HCT116 (cell line): ENCODE measurements at regions not wholly inside any gene's neighbourhood (a gene's known extent, or its start where the extent isn't known, plus 50 kb on each side); places are given as distances from the start of the nearest gene placed in this dataset.
"Not testable (repeated sequence)": the region's sequence is repeated elsewhere in the genome, so short reads cannot be mapped to it uniquely, and the experiment has no call there.

ENCODE experiments used
- ATAC-seq: fragments of 200-7000 bp; cut with Tn5 transposase; 2 replicates; pipeline ENCODE4 v1.9.1; 2020; ENCODE audit warnings: mild to moderate bottlenecking, moderate library complexity
- BruUV-seq: library from RNA; stranded (reverse); fragments of 400-500 nt; replicated peaks from 2 replicates; lab custom pipeline; 2021; lab: Mats Ljungman, UMichigan
- CTCF ChIA-PET: fragments of 300-600 bp; sonication (Branson Sonifier 250); formaldehyde crosslinking; loops from one replicate; lab custom pipeline; 2021; ENCODE audit warnings: antibody characterized with exemption; lab: Charles Lee
- POLR2A ChIA-PET: fragments of 300-600, 350-600 bp; sonication (Branson Sonifier 250); formaldehyde crosslinking; loops from one replicate; lab custom pipeline; 2021; ENCODE audit warnings: antibody characterized with exemption; lab: Charles Lee
- RAD21 ChIA-PET, 2 experiments: fragments of 300-600 bp; sonication (Branson Sonifier 250); formaldehyde crosslinking; loops; one replicate each; lab custom pipeline; 2023; ENCODE audit warnings: low total read pairs in 2 of 2; ENCODE audit not compliant: uncharacterized antibody in 2 of 2, unreplicated experiment in 2 of 2, low non-redundant PET in 1 of 2; lab: Charles Lee
- DNase-seq: peaks from one replicate; pipeline ENCODE4 v3.0.0-alpha.2; 2010; ENCODE audit warnings: low read depth, low spot score
- H2AFZ ChIP-seq: fragments of 200-600 bp; shearing (Covaris generic), sonication (generic); 2 replicates; pipeline ENCODE4 v1.6.1; 2017; ENCODE audit warnings: low read depth, mixed run types, mixed read lengths, antibody characterized with exemption, low read length; ENCODE audit not compliant: poor library complexity, severe bottlenecking
- H3K27ac ChIP-seq: 2 replicates; pipeline ENCODE4 v1.5.1; 2012; ENCODE audit warnings: low read depth, low read length
- H3K27me3 ChIP-seq: fragments of 200-600 bp; sonication (generic); 2 replicates; pipeline ENCODE4 v1.6.1; 2016; ENCODE audit warnings: mixed run types, low read length, mixed read lengths; ENCODE audit not compliant: insufficient read depth
- H3K36me3 ChIP-seq, 2 experiments: fragments of 200-500 bp in 1 of 2; fragments of 200-600 bp in 1 of 2; sonication (Bioruptor generic) in 1 of 2; sonication (generic) in 1 of 2; 2 replicates each; pipeline versions ENCODE4 v1.5.1 to v1.6.1; 2014 to 2016; ENCODE audit warnings: low read length in 2 of 2, inconsistent platforms in 1 of 2, mixed read lengths in 1 of 2, mixed run types in 1 of 2; ENCODE audit not compliant: insufficient read depth in 2 of 2, control insufficient read depth in 1 of 2
- H3K4me1 ChIP-seq, 2 experiments: fragments of 200-600 bp in 1 of 2; sonication (generic) in 1 of 2; 2 replicates each; pipeline versions ENCODE4 v1.5.1 to v1.6.1; 2012 to 2017; ENCODE audit warnings: low read length in 2 of 2, inconsistent platforms in 1 of 2, mild to moderate bottlenecking in 1 of 2, mixed read lengths in 1 of 2, mixed run types in 1 of 2, moderate library complexity in 1 of 2; ENCODE audit not compliant: insufficient read depth in 2 of 2, control insufficient read depth in 1 of 2
- H3K4me2 ChIP-seq: fragments of 200-600 bp; sonication (generic); 2 replicates; pipeline ENCODE4 v1.6.1; 2017; ENCODE audit warnings: mixed run types, low read length, mixed read lengths
- H3K4me3 ChIP-seq, 2 experiments: fragments of 200-600 bp in 1 of 2; sonication (generic) in 1 of 2; replicated peaks in 1 of 2; 2 replicates each; pipeline ENCODE4 v1.5.1; 2011 to 2016; ENCODE audit warnings: low read length in 2 of 2, control low read depth in 1 of 2, low read depth in 1 of 2, mild to moderate bottlenecking in 1 of 2, mixed read lengths in 1 of 2, mixed run types in 1 of 2
- H3K79me2 ChIP-seq: fragments of 200-600 bp; sonication (generic); 2 replicates; pipeline ENCODE4 v1.6.1; 2017; ENCODE audit warnings: mild to moderate bottlenecking, mixed run types, low read length, moderate library complexity, mixed read lengths; ENCODE audit not compliant: insufficient read depth
- H3K9ac ChIP-seq: fragments of 200-600 bp; sonication (generic); 2 replicates; pipeline ENCODE4 v1.6.1; 2016; ENCODE audit warnings: low read length, mixed read lengths
- H3K9me2 ChIP-seq: fragments of 200-600 bp; sonication (generic), shearing (Covaris generic); 2 replicates; pipeline ENCODE4 v1.6.1; 2017; ENCODE audit warnings: mixed run types, mild to moderate bottlenecking, moderate library complexity; ENCODE audit not compliant: insufficient read depth
- H3K9me3 ChIP-seq, 2 experiments: fragments of 200-500 bp in 1 of 2; fragments of 200-600 bp in 1 of 2; sonication (Bioruptor generic) in 1 of 2; sonication (generic) in 1 of 2; 2 replicates each; pipeline ENCODE4 v1.6.1; 2014 to 2017; ENCODE audit warnings: low read length in 2 of 2, mixed read lengths in 2 of 2, inconsistent platforms in 1 of 2, low read depth in 1 of 2, mild to moderate bottlenecking in 1 of 2, mixed run types in 1 of 2, moderate library complexity in 1 of 2; ENCODE audit not compliant: control insufficient read depth in 1 of 2, insufficient read depth in 1 of 2
- H4K20me1 ChIP-seq: fragments of 200-600 bp; sonication (generic), shearing (Covaris generic); 2 replicates; pipeline ENCODE4 v1.6.1; 2017; ENCODE audit warnings: mixed run types, mild to moderate bottlenecking, moderate library complexity; ENCODE audit not compliant: insufficient read depth
- JUND ChIP-seq: IDR thresholded peaks from 2 replicates; pipeline ENCODE4 v1.6.1; 2012
- SP1 ChIP-seq: IDR thresholded peaks from 2 replicates; pipeline ENCODE4 v1.6.1; 2012; ENCODE audit warnings: low read depth
- TCF7L2 ChIP-seq: IDR thresholded peaks from 2 replicates; pipeline ENCODE4 v1.7.0; 2011; ENCODE audit warnings: borderline replicate concordance, inconsistent platforms; ENCODE audit not compliant: insufficient read depth, insufficient read length; ENCODE audit errors: extremely low read depth
- intact Hi-C: fragments of 100-400 bp; cut with micrococcal nuclease; formaldehyde crosslinking; loops from 2 replicates; pipeline ENCODE4 v1.10.0; 2022
- TF ChIP-seq, protein P1 (sequence below): IDR thresholded peaks from 2 replicates; pipeline ENCODE4 v1.6.1; 2011; ENCODE audit warnings: mild to moderate bottlenecking, low read length, moderate library complexity; ENCODE audit not compliant: insufficient replicate concordance; ENCODE audit errors: extremely low read depth

DNA sequence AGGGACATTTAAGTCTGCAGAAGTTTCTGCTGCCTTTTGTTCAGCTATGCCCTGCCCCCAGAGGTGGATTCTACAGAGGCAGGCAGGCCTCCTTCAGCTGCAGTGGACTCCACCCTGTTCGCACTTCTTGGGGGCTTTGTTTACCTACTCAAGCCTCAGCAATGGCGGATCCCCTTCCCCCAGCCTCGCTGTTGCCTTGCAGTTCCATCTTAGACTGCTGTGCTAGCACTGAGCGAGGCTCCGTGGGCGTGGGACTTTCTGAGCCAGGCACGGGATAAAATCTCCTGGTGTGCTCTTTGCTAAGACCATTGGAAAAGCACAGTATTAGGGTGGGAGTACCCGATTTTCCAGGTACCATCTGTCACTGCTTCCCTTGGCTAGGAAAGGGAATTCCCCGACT, 1475.8 kb upstream of the ADGRL3 start:
- H4K20me1 ChIP-seq, POLR2A ChIA-PET, H3K4me3 ChIP-seq, RAD21 ChIA-PET, H3K9ac ChIP-seq, H3K9me3 ChIP-seq, BruUV-seq, DNase-seq, intact Hi-C loops, H3K36me3 ChIP-seq, H2AFZ ChIP-seq, ATAC-seq, H3K4me2 ChIP-seq, H3K79me2 ChIP-seq, H3K27me3 ChIP-seq, H3K4me1 ChIP-seq, H3K27ac ChIP-seq, H3K9me2 ChIP-seq, CTCF ChIA-PET: not testable (repeated sequence)

DNA sequence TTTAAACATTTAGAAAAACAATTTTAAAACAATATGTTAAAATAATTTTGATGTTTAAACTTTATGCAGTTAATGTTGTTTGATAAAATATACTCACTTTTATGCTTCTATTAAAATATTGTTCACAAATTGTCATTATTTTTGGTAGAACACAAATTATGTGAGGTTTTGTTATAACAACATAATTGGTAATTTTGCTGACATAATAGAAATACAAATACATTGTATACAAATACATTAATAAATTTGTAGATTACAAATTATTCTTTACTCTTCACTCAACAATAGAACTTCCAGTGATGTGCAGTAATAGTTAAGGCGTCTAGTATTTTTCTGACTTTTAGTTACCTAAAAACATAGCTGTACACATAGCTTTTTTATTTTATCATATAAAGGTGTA, 1472.4 kb upstream of the ADGRL3 start:
- CTCF ChIA-PET = no interaction called here
- DNase-seq = no peak
- no TSS peak for BruUV-seq

More for the DNA sequence above, 1472.4 kb upstream of the ADGRL3 start:
- Histone ChIP-seq H3K4me2 (no peak overlapping the region), H3K4me3 (no peak overlapping the region), H3K9me2 (no peaks in the 10 kb centered on the region), H3K36me3 (no peaks in the 10 kb centered on the region), H4K20me1 (no peaks in the 10 kb centered on the region; the same call in 1 of the 2 replicates), H3K79me2 (no peaks in the 10 kb centered on the region), H3K27me3 (no peaks in the 10 kb centered on the region), H3K9me3 (peaks cover 0 to 16% of the 10 kb centered on the region in 2 experiments; a peak in 2 of 4 replicates), H2AFZ (no peak overlapping the region)
- ATAC-seq = no peak
- POLR2A ChIA-PET = no interaction called here
- RAD21 ChIA-PET = no interaction called here
- no peak for TF ChIP-seq SP1
- TF ChIP-seq, protein P1, sequence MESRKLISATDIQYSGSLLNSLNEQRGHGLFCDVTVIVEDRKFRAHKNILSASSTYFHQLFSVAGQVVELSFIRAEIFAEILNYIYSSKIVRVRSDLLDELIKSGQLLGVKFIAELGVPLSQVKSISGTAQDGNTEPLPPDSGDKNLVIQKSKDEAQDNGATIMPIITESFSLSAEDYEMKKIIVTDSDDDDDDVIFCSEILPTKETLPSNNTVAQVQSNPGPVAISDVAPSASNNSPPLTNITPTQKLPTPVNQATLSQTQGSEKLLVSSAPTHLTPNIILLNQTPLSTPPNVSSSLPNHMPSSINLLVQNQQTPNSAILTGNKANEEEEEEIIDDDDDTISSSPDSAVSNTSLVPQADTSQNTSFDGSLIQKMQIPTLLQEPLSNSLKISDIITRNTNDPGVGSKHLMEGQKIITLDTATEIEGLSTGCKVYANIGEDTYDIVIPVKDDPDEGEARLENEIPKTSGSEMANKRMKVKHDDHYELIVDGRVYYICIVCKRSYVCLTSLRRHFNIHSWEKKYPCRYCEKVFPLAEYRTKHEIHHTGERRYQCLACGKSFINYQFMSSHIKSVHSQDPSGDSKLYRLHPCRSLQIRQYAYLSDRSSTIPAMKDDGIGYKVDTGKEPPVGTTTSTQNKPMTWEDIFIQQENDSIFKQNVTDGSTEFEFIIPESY = no peak
- TF ChIP-seq TCF7L2 = no peak
- no peak for TF ChIP-seq JUND
- TF ChIP-seq, all 23 proteins: peak for 0
- no peak overlapping the region for H3K9ac ChIP-seq
- no peak overlapping the region for H3K27ac ChIP-seq
- no peaks in the 10 kb centered on the region for H3K4me1 ChIP-seq
- intact Hi-C loops = no loop called here
